Hepatocyte (in vitro differentiated cells): ENCODE measurements at regions not wholly inside any gene's neighbourhood (a gene's known extent, or its start where the extent isn't known, plus 50 kb on each side); places are given as distances from the start of the nearest gene placed in this dataset.

Experiments used
- DNase-seq: peaks from one replicate; pipeline ENCODE4 v3.0.0-alpha.2; 2016; ENCODE audit warnings: low spot score
- H2AFZ ChIP-seq: fragments of 200-600 bp; sonication (generic); 2 replicates; pipeline ENCODE4 v1.6.0; 2016; ENCODE audit warnings: antibody characterized with exemption, mild to moderate bottlenecking
- H3K27ac ChIP-seq: fragments of 200-600 bp; sonication (generic); 2 replicates; pipeline ENCODE4 v1.5.1; 2016; ENCODE audit warnings: mild to moderate bottlenecking
- H3K27me3 ChIP-seq: fragments of 200-600 bp; sonication (generic); 2 replicates; pipeline ENCODE4 v1.6.1; 2016
- H3K36me3 ChIP-seq: fragments of 200-600 bp; sonication (generic); replicated peaks from 2 replicates; pipeline ENCODE4 v1.5.1; 2016; ENCODE audit warnings: low read depth; ENCODE audit not compliant: insufficient read depth
- H3K4me1 ChIP-seq: fragments of 200-600 bp; sonication (generic); 2 replicates; pipeline ENCODE4 v1.5.1; 2016; ENCODE audit warnings: mild to moderate bottlenecking, moderate library complexity; ENCODE audit not compliant: insufficient read depth
- H3K4me2 ChIP-seq: fragments of 200-600 bp; sonication (generic); 2 replicates; pipeline ENCODE4 v1.6.0; 2016
- H3K4me3 ChIP-seq: fragments of 200-600 bp; sonication (generic); 2 replicates; pipeline ENCODE4 v1.5.1; 2016; ENCODE audit warnings: mild to moderate bottlenecking
- H3K79me2 ChIP-seq: fragments of 200-600 bp; sonication (generic); 2 replicates; pipeline ENCODE4 v1.6.0; 2017; ENCODE audit warnings: mild to moderate bottlenecking
- H3K9me2 ChIP-seq: fragments of 200-600 bp; sonication (generic); replicated peaks from 2 replicates; pipeline ENCODE4 v1.6.0; 2017; ENCODE audit warnings: mild to moderate bottlenecking; ENCODE audit not compliant: insufficient read depth
- H3K9me3 ChIP-seq: fragments of 200-600 bp; sonication (generic); 2 replicates; pipeline ENCODE4 v1.5.1; 2016; ENCODE audit warnings: low read depth, mild to moderate bottlenecking
- H4K20me1 ChIP-seq: fragments of 200-600 bp; sonication (generic); 2 replicates; pipeline ENCODE4 v1.6.0; 2016; ENCODE audit warnings: mild to moderate bottlenecking; ENCODE audit not compliant: insufficient read depth, poor library complexity, severe bottlenecking
- CTCF ChIP-seq: fragments of 200-600 bp; sonication (generic); IDR thresholded peaks from 2 replicates; pipeline ENCODE4 v1.5.1; 2016; ENCODE audit warnings: antibody characterized with exemption, mild to moderate bottlenecking; ENCODE audit not compliant: poor library complexity
- EZH2 ChIP-seq: fragments of 200-600 bp; sonication (generic); IDR thresholded peaks from 2 replicates; pipeline ENCODE4 v1.6.1; 2016; ENCODE audit warnings: antibody characterized with exemption, mild to moderate bottlenecking, borderline replicate concordance
- EZH2phosphoT487 ChIP-seq: fragments of 200-600 bp; sonication (generic); IDR thresholded peaks from one replicate; pipeline ENCODE4 v1.6.1; 2018; ENCODE audit warnings: antibody characterized with exemption, mild to moderate bottlenecking, low read depth, moderate library complexity; ENCODE audit not compliant: unreplicated experiment, severe bottlenecking
- WGBS: methylation state at CpG from one replicate; pipeline ENCODE4 v1.1.6; 2016; ENCODE audit warnings: low lambda C conversion rate; ENCODE audit errors: missing lambda C conversion rate; 5-methylcytosine and 5-hydroxymethylcytosine counted together

- no peak overlapping the region for H3K4me2 ChIP-seq
- no peak overlapping the region for H3K4me3 ChIP-seq
- TF ChIP-seq EZH2phosphoT487 (no peak), EZH2 (no peak), CTCF (no peak)
Measured at GRCh38 chr22:48892578-48893287, 934.9 kb downstream of the BRD1 start.

GRCh38 chr22:48891688-48892577 is 935.7 kb downstream of the BRD1 start:
- WGBS, result 86% methylated on average over 9 of the region's 9 CpGs
- Histone ChIP-seq H3K27me3 (no peaks in the 10 kb centered on the region), H3K9me3 (no peaks in the 10 kb centered on the region), H3K79me2 (no peaks in the 10 kb centered on the region), H4K20me1 (no peaks in the 10 kb centered on the region), H3K9me2 (no peaks in the 10 kb centered on the region), H3K4me1 (no peaks in the 10 kb centered on the region), H2AFZ (no peak overlapping the region), H3K36me3 (no peaks in the 10 kb centered on the region), H3K4me3 (no peak overlapping the region), H3K4me2 (no peak overlapping the region), H3K27ac (no peak overlapping the region)
- no peak for DNase-seq
- no peak for TF ChIP-seq CTCF
- TF ChIP-seq EZH2, result no peak
- no peak for TF ChIP-seq EZH2phosphoT487

More at GRCh38 chr22:48892578-48893287, 934.9 kb downstream of the BRD1 start:
- no peak for DNase-seq
- 85% methylated on average over 14 of the region's 14 CpGs for WGBS
- Histone ChIP-seq H3K79me2 (no peaks in the 10 kb centered on the region), H3K27ac (no peak overlapping the region), H3K4me1 (no peaks in the 10 kb centered on the region), H4K20me1 (no peaks in the 10 kb centered on the region), H2AFZ (no peak overlapping the region), H3K27me3 (no peaks in the 10 kb centered on the region), H3K9me2 (no peaks in the 10 kb centered on the region), H3K9me3 (no peaks in the 10 kb centered on the region), H3K36me3 (no peaks in the 10 kb centered on the region)

GRCh38 chr22:48890693-48891554 is 936.7 kb downstream of the BRD1 start:
- Histone ChIP-seq H3K4me2 (no peak overlapping the region), H3K9me2 (no peaks in the 10 kb centered on the region), H3K4me3 (no peak overlapping the region), H3K79me2 (no peaks in the 10 kb centered on the region), H4K20me1 (no peaks in the 10 kb centered on the region), H2AFZ (no peak overlapping the region), H3K27ac (no peak overlapping the region), H3K27me3 (no peaks in the 10 kb centered on the region), H3K9me3 (no peaks in the 10 kb centered on the region), H3K36me3 (no peaks in the 10 kb centered on the region), H3K4me1 (no peaks in the 10 kb centered on the region)
- TF ChIP-seq EZH2phosphoT487 (no peak), CTCF (no peak), EZH2 (no peak)
- DNase-seq, result no peak
- WGBS, result 87% methylated on average over 14 of the region's 14 CpGs
